SIG-M5 treated with dmso at 0.1 percent for 504 hours (cell line): ENCODE measurements at regions not wholly inside any gene's neighbourhood (a gene's known extent, or its start where the extent isn't known, plus 50 kb on each side); places are given as distances from the start of the nearest gene placed in this dataset.
"Not testable (repeated sequence)": the region's sequence is repeated elsewhere in the genome, so short reads cannot be mapped to it uniquely, and the experiment has no call there.

Source experiments
- DNase-seq: peaks from one replicate; lab custom pipeline; 2025; ENCODE audit not compliant: unreplicated experiment; lab: John Stamatoyannopoulos, UW

DNA sequence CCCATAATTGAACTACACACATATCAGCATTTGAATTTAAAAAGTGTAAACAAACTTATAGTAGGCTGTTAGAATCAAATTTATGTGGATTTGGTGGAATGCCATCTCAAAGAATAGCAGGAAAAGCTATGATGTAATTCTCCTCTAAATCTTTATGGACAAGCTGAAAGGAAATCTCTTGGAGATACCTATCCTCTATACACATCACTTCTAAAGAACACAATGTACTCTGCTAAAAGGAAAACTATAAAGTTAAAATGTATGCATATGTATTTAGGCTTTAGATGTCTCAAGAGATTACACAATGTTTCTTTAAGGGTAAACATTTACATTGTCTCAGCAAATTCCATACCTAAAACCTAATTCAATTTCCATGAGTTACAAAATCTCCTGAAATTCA lies 323.3 kb downstream of the CRPPA start:
- DNase-seq: no peak

DNA sequence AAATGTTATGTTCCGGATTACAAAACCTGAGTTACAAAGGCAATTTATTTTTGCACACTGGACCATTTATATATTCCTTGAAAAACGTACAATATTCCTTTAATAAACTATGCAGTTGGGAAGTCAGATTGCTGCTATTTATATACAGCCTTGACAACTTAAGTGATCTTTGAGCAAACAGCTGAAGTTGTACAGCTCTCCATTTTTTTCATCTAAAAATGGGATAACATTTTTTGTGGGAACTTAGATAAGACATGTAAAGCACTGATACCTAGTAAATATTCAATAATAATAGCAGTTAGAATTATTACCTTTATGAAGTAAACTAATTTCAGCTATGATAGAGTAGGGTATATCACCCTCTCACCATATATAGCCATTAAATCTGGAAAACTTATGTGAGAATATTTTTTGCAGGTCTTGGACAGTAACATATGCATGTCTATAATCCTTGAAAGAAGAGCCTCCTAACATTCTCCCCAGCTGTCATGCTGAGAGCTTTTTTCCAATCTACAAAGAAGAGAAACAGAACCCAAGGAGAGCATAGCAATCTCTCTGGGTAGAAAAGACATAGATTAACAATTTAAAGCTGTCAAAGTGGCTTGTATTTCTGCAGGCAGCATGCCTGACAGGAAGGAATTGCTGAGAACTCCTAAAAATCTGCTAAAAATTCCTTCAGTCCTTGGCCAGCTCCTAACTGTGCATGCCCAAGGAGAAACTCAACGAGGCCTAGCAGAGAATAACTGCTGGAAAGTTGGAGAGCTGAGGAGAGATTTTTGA lies 326.0 kb downstream of the CRPPA start:
- no peak for DNase-seq

DNA sequence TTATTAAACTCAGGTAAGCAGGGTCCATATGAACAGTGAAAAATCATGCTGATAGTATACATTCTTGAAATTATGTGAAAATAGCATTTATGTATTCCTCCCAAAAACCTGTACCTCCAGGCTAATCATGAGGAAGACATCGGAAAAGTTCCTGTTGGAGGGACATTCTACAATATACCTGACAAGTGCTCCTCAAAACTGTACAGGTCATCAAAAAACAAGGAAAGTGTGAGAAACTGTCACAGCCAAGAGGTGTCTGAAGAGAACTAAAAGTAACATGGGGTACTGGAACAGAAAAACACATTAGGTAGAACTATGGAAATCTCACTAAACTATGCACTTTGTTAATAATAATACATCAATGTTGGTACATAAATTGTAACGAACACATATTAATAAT lies 326.7 kb downstream of the CRPPA start:
- DNase-seq: no peak

DNA sequence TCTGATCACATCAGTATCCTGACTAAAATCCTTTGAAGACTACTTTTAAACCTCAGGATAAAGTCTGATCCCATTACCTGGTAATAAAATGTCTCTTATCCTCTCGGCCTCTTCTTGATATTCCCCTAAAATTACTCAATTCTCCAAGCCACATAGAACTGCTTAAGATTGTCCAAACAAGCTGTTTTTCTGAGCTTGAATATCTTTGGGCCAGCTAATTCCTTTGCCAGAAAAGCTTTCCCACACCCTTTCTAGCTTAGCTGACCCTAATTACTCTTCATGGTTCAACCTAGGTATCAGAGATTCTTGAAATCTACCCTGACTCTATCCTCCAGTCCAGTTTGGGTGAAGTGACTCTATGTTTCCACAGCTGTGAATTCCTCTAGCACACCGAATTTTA lies 328.6 kb downstream of the CRPPA start:
- no peak for DNase-seq

DNA sequence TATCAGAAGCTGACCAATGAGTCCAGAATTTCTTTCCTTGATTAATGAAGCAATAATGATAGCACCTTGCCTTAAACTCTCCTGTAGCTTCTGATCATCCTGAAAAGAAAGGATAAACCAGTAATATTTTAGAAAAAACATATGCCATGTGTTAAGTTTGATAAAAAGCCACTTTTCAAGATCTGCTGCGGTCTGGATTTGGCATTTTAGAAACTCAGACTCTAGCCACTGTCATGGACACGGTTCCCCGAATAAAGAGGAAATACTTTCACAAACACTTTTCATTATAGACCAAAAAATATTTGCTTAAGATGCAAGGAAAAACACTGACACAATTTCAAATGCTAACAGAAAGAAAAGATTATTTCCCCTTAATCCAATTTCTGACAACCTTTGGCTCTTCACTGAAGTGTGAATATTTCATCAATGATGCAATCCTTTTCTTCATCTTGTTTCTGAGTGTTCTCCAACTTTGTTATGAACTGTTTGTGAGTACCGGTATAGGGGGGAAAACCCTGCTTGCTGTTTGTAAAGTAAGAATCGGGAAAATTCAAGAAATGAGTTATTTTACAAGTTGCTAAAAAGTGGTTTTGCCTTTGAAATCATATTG lies 329.5 kb downstream of the CRPPA start:
- no peak for DNase-seq

DNA sequence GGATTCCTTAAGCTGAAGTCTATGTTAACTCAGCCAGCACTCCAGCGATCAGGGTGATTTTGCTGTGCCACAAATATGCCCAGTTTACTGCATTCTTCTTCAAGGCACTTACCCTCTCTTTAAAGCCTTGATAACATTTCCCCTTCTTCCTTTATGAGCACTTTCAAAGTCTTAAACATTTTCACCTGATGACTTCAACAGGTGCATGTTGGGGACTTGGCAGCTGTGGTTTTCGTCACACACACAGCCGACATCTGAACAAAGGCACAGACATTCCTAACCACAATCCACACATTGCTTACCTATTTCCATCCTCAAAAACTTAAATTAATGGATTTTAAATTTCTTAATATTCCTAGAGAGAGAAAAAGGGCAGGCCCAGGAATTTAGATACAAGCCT lies 331.5 kb downstream of the CRPPA start:
- no peak for DNase-seq

DNA sequence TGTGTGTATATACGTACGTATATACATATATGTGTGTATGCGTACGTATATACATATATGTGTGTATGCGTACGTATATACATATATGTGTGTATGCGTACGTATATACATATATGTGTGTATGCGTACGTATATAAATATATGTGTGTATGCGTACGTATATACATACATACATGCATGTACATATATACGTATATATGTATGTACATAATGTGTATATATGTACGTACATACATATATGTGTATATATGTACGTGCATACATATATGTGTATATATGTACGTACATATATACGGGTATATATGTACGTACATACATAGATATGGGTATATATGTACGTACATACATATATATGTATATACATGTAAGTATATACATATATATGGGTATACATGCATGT lies 332.1 kb downstream of the CRPPA start:
- no peak for DNase-seq

DNA sequence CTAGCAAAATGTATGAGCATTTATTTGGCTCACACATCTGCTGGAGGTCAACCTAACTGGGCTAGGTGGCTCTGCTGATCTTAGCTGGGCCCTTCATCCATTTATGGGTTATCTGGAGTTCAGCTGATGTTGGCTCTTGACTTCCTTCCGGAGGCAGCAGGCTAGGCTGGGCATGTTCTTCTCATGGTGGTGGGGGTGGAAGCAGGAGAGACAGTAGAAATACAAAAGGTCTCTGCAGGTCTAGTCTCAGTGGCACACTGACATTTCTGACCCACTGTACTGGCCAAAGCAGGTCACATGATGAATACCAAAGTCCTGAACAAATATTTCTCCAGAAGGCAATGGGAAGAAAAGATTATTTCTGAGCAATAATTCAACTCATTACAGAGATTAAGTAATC lies 334.6 kb downstream of the CRPPA start:
- DNase-seq: no peak

DNA sequence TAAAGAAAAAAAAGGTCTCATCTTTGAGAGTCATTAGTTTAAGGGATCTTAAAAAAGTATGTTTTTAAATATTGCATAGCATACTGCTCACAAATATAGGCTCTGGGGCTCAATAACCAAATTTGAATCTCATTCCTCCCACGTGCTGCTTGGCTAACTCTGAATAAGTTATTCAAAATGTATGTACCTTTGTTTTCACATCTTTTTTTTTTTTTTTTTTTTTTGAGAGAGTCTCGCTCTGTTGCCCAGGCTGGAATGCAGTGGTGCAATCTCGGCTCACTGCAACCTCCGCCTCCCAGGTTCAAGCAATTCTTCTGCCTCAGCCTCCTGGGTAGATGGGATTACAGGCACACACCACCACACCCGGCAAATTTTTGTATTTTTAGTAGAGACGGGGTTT lies 335.6 kb downstream of the CRPPA start:
- DNase-seq: not testable (repeated sequence)

DNA sequence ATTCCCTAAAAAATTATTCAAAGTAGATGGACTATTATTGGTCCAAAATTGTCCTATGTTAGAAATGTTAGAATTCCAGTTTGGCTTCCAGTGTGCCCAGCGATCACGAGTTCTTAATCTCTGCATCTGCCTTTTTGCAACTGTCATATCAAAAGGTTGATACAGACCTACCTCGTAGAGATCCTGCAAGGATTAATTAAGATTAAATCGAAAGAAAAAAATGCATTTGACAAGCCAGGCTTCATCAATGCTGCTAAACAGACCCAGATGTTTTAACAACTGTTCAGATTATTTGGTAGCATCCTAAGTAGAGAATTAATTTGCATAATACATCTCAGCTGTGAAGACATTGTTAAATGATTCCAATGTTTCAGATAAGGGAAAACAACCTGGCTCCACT lies 336.5 kb downstream of the CRPPA start:
- no peak for DNase-seq

DNA sequence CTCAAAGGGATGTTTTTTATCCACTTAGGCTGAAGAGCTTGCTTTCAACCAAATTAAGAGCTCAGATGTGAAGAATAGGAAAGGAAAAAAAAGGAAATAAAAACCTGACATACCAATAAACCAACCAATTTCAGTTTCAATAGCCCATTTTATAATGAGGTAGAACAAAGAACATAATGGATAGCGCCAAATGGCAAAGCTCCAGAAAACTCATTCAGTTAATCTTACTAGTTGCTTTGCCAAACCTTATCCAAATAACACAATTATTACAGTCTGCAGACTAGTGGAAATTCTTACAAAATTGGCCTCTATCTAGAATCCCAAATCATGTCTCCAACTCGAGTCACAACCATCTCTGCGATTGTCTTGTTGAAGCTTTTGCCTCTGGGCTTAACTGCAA lies 337.0 kb downstream of the CRPPA start:
- DNase-seq: no peak

DNA sequence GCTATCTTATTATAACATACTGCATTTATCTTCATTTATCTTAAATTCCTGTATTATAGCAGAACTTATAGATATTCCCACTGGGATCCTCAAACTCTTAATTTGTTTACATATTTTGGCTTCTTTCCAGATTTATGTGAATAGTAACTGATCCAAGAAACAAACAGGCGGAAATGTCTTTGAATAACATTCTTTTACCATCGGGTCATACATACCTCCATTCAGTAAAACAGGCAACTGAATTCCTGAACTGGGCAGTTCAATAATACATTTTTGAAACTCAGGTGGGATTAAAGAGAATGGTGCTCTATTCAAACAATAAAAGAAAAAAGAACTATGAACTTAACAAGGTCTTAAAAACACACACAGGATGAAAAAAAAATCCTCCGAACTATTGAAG lies 337.4 kb downstream of the CRPPA start:
- no peak for DNase-seq

DNA sequence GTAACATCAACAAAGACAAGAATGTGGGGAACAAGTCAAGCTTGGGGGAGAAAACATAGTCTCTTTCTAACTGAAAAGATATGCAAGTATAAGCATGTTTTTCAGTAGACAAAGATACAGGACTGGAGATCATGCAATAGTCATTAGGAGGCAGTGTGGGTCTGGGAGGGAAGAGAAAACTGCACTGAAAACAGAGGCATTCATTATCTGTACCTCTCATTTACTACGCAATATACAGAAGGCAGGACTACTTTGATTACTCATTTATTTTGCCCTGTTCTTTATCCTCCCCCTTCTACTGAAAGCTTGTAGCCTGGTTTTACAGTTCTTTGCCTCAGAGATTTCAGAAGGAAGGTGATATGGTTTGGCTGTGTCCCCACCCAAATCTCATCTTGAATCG lies 341.2 kb downstream of the CRPPA start:
- DNase-seq: no peak

DNA sequence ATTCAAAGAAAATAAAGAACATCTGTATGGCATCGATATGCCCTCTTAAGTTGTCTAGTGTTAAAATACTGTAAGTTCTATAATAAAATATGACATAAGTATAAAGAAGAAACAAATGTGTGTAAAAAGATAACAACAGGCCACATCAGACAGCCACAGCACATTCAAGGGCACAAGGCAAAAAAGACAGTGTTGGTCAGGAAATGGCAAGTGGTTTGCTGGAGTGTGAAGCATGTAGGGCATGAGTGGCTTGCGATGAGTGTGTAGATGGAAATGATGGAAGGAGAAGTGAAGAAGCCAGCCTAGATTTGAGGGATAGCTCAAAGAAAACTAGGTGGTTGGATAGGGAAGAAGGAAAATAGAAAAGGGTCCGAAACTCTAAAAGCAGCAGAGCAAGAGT lies 341.6 kb downstream of the CRPPA start:
- no peak for DNase-seq

DNA sequence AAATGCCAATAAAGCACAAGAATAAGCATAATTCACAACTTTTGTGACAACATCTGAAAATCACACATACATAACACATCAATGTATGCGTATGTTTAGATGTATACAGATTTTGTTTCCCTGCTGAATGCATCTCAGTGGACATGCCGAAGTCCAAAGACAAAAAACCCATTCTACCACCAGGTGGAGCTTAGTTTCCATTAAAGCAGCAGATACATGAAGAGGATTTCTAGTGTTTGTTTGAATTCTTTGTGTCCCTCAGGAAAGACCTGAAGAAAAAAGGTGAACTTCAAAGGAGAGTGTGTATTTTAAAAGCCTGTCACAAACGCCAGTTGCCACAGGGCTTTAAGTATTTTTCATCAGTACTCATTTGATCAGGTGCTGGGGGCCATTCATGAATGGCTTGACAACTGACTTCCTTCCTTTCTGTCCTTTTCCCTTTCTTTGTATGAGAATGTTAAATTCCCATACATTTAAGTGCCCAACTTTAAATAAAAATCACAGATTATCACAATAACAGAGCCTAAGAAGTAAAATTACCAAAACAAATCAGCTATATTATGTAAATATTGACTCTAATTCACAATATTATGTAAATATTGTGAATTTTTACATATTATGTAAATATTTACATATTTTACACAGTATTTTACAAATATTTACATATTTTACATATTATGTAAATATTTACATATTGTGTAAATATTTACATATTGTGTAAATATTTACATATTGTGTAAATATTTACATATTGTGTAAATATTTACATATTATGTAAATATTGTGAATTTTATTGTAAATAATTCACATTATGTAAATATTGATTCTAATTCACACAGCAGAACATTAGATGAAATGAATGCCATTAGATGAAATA lies 343.0 kb downstream of the CRPPA start:
- peak; percentile 36 for DNase-seq

DNA sequence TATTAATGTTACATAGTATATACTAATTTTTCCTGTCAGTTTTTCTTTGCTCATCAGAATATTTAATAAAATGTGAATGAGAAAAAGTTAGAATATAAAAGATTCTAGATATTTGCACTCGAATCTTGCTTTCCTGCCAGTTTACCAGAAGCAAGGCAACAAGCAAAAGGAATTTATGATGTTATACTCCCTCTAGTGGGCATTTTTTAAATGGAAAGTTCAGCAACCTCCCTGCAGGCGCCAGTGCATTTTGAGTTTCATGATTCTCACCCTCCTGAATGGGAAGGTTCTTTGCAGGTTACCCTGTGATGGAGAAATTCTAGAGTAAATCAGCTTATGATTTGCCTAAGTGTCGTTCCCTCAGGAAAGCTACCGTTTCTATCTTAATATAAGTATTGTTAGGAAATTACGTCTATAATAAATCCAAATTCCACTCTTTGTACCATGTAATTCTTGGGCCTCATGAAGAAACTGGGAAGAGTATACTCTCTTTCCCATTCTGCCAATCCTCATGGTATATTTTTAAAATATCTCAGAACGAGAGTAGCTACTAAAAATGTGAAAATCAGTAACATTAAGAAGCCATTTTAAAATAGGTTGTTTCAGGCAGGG lies 350.0 kb downstream of the CRPPA start:
- peak; percentile 58 for DNase-seq

DNA sequence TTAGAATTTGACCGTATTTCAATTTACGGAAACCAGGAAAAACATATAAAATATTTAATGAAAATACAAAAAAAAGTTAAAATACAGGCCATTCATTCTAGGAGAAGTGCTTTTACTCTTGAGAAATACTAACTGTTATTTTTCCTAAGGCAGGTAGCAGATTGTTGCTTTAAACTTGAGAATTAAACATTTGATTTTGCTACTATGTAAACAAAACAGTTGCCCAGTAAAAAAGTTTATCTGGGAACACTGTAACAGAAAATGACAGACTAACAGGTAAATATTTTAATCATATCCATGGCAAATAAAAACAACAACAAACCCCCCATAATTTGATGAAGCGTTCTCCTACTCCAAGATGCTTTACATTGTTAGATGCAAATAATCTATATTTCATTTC lies 350.5 kb downstream of the CRPPA start:
- DNase-seq: no peak

DNA sequence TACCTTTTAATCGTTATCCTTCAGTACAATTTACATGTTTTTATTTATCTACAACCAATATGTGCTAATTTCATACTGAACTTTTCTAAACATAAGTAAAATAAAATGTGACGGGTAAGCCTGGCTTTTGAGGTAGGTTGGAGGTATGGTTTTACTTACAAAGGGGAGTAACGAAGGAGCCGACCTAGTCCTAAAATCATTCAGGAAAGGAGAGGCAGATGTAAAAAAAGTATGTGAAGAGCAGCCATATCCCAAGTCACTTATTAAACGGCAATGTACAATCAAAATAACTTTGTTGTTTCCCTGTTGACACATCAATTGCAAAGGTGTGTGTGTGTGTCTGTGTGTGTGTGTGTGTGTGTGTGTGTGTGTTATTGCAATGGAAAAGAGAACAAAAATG lies 351.3 kb downstream of the CRPPA start:
- no peak for DNase-seq

DNA sequence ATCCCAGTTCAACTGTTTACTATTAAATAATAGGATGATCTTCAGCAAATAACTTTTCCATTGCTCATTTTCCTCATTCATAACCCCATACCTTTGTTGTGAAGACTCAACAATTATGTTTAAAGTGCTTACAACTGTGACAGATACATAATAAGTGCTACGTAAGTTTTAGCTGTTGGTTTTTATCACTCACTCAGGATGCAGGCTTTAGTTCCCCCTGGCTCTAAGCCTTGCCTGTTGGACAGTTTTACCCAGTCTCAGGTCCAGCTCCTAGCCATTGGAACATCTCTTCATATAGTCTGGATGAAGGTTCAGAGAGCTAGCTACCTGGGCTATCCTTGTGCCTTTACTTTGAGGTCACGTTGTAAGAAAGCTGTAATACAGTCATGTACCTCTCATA lies 353.2 kb downstream of the CRPPA start:
- DNase-seq: no peak

DNA sequence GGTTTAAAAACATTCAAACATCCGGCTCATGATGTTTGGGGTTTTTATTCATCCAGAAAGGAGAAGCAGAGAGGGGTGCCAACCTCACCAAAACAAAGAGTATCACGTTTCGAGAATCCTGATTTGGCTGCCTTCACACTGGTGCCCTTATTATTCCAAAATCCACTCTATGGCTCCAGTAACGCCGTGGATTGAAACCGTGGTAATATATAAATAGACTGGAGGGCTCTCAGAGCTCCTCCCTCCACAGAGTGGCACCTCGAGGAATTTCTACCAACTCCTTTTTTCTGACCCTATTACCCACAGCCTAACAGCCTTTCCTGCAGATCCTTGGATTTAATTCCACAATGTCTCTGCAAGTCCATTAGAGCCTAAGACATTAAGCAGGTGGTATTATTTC lies 353.6 kb downstream of the CRPPA start:
- no peak for DNase-seq

DNA sequence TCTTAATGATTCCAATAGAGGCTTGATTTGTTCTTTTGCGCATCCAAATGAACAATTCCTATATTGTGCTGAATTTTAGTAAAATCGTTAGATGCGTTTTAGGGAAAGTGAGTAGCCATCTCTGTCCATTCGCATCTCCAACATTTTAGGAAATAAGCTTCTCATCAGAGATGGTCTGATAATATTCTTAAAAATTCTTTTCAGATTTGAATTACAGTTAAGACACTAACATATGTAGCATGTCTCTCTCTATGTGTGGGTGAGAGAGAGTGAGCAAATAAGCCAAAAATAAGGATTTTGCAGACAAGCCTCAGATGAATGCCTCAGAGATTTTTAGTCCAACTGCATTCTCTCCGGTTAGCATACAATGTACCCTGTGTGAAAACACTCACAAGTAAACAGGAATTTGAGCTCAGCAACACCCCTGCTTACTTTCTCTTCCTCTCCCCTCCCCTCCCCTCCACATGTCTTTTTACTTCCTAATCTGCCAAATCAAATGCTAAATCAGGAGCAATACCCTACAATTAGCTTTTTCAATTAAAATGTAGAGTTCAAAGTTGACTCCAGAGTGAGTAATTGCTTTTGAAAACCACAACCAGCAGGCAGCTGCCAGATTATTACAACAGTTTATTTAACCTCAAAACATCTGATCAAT lies 354.4 kb downstream of the CRPPA start:
- peak; percentile 14 for DNase-seq
